DND-41 (cell line): ENCODE measurements at regions not wholly inside any gene's neighbourhood (a gene's known extent, or its start where the extent isn't known, plus 50 kb on each side); places are given as distances from the start of the nearest gene placed in this dataset.

Experiments
- EZH2 ChIP-seq: IDR thresholded peaks from 3 replicates; pipeline ENCODE4 v1.6.1; 2012; ENCODE audit warnings: borderline replicate concordance, low read depth, mild to moderate bottlenecking, moderate library complexity, low read length, inconsistent platforms; ENCODE audit not compliant: severe bottlenecking
- TF ChIP-seq, protein P1 (sequence below): IDR thresholded peaks from 2 replicates; pipeline ENCODE4 v1.5.1; 2012; ENCODE audit warnings: borderline replicate concordance, low read length, moderate library complexity, mild to moderate bottlenecking; ENCODE audit not compliant: poor library complexity, severe bottlenecking; ENCODE audit errors: extremely low read depth

DNA sequence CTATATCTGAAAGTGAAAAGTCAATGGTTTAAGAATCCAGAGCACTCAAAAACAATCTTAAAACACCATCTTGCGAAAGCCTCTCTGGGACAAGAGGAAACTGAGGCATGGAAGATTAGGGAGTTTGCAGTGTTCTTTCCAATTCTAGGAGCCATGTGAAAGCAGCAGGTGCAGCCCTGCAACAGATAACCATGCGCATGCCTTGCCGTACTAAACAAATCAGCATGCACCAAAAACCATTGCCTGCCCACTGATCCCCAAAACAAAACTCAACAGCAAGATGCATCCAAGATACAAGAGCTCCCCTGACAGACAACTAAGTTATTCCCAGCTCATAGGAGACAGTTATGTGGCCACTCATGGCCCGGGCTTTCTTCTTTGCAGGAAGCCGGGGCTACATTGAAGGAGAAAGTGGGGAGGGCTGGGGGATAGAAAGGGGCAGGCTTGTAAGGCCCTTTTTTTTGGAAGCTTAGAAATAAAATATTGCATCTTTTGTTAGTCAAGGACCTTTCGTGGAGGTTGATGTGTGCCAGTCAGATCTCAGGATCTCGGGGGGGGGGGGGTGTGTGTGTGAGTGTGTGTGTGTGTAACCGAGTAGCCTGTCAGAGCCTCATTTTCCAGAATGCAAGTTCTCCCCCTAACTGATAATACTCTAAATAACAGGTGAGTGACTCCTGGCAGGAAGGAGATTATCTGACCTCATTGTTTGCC lies 178.4 kb downstream of the MBOAT1 start:
- TF ChIP-seq, protein P1, sequence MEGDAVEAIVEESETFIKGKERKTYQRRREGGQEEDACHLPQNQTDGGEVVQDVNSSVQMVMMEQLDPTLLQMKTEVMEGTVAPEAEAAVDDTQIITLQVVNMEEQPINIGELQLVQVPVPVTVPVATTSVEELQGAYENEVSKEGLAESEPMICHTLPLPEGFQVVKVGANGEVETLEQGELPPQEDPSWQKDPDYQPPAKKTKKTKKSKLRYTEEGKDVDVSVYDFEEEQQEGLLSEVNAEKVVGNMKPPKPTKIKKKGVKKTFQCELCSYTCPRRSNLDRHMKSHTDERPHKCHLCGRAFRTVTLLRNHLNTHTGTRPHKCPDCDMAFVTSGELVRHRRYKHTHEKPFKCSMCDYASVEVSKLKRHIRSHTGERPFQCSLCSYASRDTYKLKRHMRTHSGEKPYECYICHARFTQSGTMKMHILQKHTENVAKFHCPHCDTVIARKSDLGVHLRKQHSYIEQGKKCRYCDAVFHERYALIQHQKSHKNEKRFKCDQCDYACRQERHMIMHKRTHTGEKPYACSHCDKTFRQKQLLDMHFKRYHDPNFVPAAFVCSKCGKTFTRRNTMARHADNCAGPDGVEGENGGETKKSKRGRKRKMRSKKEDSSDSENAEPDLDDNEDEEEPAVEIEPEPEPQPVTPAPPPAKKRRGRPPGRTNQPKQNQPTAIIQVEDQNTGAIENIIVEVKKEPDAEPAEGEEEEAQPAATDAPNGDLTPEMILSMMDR, result no peak
- TF ChIP-seq EZH2, result no peak
